Stimulated activated CD4-positive, alpha-beta T cell treated with anti-CD3 and anti-CD28 coated beads, Interleukin-2, amount 100 ng/mL, for 4 hours (primary cell): ENCODE measurements at regions not wholly inside any gene's neighbourhood (a gene's known extent, or its start where the extent isn't known, plus 50 kb on each side); places are given as distances from the start of the nearest gene placed in this dataset.
"Not testable (repeated sequence)": the region's sequence is repeated elsewhere in the genome, so short reads cannot be mapped to it uniquely, and the experiment has no call there.

Experiments used
- DNase-seq: peaks from one replicate; pipeline ENCODE4 v3.0.0-alpha.2; 2020; ENCODE audit warnings: low read depth

DNA sequence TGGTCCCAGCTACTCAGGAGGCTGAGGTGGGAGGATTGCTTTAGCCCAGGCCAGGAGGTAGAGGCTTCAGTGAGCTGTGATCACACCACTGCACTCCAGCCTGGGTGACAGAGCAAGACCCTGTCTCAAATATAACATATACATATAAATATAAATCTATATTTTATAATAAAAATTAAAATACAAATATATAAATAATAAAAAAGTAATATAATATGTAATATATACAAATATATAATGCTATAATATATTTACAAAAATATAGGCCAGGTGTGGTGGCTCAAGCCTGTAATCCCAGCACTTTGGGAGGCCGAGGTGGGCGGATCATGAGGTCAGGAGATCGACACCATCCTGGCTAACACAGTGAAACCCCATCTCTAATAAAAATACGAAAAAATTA lies 131.4 kb downstream of the MFAP3L start:
- DNase-seq = not testable (repeated sequence)

DNA sequence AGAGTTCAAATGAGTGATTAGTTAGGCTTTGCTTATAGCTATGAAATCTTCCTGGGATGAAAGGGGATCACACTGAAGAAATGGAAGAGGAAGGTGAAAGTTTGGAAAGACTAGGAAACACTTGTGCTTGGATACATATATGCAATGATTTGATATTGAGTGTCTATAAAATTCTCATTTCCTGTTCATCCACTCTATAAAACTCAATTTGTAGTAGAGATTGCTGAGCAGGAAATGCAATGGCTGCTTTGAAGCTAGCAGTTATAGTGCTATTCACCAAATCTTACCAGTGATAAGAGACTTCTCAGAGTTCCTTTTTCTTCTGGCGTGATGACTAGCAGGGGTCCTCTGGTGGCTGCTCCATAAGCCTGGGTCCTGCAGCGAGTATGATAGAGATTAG lies 128.1 kb upstream of the HPF1 start:
- no peak for DNase-seq

DNA sequence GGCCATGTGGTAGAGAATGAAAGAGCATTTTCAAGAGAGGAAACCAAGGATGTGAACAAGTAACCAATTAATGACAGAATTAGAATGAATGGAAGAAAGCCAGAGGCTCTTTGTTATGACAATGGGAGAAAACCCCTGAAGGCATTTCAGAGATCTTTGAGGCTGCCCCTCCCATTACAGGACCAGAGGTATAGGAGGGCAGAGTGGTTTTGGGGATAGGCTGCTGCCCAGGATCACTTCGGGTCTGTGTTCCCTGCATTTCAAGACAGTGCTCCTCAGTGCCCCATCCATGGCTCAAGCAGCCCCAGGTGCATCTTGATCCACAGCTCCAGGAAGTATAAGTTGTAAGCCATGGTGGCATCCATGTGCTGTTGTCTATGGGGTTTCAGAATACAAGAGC lies 124.0 kb upstream of the HPF1 start:
- no peak for DNase-seq

DNA sequence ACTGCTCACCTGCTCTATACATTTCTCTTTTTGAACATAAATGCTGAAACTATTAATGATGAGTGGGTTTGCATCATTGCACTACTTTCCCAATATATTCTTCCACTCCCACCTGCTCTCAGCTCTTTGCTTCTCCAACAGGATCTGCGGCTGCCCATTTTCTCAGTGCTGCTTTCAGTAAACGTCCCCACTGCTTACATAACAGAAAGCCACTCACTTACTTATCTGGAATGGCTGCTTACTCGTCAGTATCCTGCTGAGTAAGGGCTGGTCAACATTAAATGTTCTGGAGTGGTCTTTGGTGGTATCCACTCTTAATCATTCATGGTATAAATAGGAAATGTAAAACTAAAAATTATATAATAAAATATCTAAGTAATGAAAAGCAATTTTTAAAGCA lies 112.8 kb upstream of the HPF1 start:
- DNase-seq = no peak

DNA sequence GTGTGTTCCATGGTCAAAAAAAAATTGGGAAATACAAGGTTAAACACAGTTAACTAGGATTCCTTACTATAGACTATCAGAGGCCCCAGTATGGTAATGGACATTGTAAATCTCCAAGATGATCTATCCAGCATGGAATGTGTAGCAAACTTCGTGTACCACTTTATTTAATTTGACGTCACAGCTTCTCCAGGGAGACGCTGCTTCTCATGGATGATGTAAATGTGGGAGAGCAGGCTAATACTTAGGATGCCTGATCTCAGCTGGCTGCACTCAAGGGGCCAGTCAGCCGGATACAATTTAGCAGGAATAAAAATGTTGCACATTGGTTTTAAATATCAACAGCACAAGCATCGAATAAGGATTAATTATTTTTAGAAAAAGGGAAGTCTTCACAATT lies 111.7 kb upstream of the HPF1 start:
- DNase-seq = no peak

DNA sequence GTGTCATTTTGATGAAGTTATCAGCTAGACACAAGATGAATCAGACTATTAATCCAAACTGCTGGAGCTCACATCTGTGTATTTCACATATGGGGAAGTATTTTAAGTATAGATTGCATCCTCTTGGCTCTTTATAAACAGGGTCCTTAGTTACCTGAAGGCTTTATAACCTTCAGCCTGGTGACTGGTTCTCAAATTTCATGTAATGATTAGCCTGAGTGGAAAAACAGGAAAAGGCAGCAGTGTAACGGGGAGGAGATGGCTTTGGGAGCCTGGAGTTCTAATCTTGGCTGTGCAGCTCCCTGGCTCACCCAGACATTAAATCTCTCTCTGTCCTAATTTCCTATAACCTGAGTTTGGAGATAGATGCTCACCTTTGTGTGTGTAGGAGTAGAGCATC lies 103.8 kb upstream of the HPF1 start:
- DNase-seq = no peak

DNA sequence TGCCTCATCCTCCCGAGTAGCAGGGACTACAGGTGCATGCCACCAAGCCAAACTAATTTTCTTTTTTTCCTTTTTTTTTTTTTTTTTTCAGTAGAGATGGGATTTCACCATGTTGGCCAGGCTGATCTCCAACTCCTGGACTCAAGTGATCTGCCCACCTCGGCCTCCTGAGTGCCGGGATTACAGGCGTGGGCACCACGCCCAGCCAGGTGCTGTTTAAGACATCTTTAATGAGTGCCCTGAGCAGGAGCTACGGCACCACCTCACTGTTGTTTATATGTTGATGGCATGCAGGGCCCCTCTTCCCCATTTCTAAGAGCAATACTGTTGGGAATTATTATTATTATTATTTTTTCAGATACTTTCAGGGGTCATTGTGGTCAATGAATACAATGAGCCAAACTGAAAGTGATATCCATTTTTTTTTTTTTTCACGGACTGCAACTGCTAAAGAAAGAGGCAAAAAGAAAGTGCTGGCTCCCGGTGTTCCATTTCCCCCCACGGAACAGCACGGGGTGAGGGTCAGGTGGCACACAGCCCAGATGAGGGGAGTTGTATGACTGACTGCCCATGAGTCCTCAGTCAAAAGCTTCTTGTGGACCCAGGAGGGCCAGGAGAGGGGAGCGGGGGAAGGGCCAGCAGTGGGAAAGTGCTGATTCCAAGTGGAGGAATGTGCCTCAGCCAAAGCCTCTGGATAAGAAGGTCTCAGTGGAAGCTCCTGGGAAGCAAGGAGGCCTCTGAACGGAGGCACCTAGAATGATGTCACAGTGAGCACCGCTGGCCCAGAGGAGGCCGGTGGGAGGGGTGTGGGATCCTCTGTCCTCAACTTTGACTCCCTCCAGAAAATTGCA lies 101.8 kb upstream of the HPF1 start:
- DNase-seq = no peak

DNA sequence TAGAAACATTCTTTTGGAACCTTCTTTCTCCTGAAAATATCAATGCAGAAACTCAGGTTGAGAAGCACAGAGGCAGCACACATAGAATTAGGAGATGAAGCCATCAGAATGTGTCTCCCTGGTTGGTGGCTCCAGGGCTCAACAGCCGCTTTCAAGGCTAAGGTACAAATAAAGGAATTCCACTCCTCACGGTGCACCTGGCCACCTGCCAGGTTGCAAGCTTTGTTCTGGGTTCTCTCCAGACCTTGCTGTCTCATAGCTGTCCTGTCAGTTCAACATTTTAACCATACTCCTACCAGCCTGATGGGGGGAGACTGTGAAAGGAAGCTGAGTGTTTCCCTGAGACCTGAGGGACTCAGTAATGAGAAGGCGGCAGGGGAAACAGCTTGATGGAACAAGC lies 96.3 kb upstream of the HPF1 start:
- no peak for DNase-seq

DNA sequence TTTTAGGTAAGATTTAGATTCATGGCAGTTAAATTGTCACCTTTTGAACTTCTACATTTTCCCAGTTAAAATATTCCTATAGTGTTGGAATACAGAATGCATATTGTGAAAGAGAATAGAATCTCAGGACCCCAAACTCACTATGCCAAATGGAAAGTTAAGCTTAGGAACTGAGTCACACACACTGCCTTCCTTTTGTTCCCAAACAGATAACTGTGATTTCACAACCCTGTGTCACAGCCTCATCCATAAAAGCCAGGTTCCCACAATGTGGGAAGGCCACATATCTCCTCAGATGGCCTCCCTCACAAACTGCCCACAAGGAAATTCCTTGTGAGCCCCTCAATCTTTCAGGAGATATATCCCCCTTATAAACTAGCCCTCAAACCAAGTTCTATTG lies 94.7 kb upstream of the HPF1 start:
- no peak for DNase-seq

DNA sequence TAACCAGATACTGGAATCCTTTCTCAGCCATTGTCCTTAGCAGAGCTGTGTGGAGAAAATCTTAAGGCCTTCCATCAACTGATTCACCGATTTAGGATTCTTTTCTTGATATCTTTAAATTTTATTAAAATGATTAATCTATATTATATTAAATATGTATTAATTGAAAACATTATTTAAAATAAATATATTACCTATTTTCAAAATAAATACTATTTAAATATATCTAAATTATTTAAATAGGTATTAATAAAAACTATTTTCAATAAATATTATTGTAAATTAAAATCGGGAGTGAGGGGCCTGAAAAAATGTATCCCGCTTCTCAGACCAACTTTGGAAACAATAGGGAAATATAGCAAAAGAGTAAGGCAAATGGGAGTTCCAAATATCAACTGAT lies 94.0 kb upstream of the HPF1 start:
- DNase-seq = no peak

DNA sequence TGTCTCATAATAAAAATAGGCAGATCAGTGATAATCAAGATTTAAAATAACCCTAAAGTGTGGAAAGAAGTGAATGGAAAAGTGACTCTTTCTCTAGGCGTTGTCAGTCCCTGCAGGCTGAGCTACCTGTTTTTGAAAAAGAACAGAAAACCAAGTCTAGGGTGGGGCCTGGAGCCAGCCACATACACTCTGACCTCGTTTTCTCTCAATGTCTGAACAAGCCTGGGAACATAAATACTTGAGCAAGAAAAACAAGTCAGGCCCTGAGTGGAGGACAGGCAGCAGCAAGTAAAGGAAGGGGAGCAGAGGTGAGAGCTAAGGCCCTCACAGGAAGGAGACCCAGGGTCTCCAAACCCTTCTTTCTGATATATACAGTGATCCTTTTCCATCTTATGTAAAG lies 91.7 kb upstream of the HPF1 start:
- DNase-seq = no peak

DNA sequence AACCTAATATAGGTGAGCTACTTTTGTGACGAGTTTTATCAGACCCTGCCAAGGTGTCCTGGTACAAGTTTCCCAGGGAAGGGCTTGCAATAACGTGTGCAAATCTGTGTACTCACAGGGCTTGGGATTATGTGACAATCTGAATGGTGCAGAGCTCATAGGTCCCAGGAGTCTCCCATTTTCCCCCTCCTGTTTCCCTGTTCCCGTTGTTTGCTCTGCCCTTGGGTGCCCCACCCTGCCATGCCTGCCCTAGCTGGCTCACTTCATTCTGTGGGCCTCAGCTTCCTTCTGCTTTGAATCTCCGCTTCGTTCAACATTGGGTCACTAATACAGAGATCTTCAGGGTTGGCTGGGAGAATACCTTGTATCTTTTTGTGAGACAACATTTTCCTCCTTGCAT lies 90.3 kb upstream of the HPF1 start:
- no peak for DNase-seq

DNA sequence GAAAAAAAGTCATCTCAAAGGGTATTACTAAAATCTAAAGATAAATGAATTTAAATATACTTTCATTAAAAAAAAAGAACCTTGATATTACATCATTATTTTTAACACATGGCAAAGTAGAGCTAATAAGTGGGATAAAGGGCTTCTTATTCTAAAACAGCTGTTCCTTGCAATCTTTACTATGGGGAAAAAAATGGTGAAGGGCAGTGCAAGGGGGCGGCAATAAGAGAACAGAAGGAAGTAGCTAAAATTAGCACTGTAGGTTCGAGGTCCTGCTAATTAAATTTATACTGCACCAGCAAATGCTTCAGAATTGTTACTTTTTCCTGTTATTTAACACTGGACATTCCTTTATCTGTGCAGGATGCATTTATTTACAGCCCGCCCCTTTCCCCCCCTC lies 89.4 kb upstream of the HPF1 start:
- no peak for DNase-seq

DNA sequence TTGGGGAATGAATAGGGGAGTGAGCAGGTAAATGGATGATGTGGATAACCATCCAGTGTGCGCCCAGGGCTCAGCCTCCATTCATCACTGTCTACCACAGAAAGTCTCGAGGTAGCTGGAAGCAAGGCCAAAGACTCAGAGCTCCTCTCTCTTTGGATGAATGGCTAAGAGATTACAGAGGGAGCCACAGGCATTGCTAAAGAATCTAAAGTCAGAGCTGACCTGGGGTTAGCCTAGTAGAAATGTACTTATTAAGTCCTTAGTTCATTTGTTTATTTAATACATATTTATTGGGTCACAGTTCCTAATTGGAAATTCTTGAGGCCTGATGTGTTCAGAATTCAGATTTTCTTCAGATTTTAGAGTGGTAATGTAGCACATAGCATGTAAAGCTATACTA lies 88.7 kb upstream of the HPF1 start:
- DNase-seq = no peak

DNA sequence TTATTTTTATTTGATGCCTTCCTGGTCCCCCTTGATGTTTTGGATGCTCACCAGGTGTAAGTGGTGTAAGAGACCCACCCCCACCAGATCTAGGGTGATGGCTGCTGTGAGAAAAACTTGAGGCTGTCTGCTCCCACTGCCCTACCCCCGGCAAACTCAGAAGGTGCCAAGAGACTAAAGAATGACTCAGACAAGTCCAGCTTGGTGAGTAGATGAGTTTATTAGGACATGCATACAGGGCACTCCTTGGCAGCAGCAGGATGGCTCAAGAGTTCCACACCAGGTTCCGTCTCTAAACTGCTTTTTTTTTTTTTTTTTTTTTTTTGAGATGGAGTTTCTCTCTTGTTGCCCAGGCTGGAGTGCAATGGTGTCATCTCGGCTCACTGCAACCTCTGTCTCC lies 84.0 kb upstream of the HPF1 start:
- no peak for DNase-seq

DNA sequence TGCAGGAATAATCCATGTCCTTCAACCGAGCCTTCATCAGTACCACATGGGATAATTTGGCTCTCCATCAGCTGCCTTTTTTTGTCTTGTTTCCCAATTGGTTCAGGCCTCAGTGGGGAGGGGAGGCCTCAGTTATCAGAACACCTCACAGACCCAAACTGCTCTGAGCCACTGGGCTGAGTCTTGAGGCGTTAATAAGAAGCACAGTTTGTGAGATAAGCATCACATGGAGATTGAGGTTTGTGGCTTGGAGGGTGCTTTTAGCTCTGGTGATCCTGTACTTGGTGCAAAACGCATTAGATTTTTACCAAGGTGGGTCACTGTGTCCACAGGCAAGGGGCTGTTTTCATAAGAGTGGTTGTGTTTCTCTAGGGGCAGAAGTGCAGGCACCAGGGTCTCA lies 82.8 kb upstream of the HPF1 start:
- no peak for DNase-seq

DNA sequence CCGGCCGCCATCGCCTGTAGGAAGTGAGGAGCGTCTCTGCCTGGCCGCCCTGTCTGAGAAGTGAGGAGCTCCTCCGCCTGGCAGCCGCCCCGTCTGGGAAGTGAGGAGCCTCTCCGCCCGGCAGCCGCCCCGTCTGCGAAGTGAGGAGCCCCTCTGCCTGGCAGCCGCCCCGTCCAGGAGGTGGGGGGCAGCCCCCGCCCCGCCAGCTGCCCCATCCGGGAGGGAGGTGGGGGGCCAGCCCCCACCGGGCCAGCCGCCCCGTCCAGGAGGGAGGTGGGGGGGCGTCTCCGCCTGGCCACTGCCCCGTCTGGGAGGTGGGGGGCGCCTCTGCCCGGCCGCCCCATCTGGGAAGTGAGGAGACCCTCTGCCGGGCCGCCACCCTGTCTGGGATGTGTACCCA lies 70.6 kb upstream of the HPF1 start:
- not testable (repeated sequence) for DNase-seq

DNA sequence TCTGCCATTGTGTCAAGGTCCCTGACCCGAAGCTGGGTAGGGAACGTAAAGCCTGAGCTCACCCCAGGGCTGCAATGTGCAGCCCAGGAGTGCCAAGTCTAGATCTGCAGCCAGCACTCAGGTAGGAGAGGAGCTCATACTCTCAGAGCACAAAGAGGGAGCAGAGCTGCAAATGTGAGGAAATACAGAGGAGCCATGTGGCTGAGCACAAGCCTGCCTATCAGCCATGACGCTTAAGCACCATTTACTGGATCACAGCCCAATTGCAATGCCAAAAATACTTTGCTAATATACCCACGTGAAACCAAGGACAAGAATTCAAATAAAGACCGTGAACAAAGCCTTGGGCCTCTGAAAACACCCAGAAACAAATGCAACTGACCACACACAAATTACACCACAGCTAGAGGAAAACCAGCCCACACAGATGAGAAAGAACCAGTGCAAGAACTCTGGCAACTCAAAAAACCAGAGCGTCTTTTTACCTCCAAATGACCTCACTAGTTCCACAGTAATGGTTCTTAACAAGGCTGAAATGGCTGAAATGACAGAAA lies 69.0 kb upstream of the HPF1 start:
- DNase-seq = no peak

DNA sequence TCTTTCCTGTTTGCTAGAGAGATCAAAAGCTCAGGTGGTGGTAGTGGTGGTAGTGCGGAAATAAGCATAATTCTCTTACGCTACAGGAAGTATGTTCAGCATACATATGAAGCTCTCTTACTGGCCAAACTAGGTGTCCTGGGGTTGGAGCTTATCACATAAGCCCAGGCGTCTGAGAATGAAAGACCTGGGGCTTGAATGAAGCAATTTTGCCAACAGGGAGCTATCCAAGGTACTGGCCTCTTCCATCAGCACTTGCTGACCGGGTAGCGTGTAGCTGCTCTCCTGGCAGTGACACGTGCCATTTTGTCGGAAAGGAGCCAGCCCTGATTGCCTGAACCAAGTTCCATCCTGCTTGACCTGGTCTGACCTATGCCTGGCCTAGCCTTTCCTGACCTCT lies 65.9 kb upstream of the HPF1 start:
- no peak for DNase-seq

DNA sequence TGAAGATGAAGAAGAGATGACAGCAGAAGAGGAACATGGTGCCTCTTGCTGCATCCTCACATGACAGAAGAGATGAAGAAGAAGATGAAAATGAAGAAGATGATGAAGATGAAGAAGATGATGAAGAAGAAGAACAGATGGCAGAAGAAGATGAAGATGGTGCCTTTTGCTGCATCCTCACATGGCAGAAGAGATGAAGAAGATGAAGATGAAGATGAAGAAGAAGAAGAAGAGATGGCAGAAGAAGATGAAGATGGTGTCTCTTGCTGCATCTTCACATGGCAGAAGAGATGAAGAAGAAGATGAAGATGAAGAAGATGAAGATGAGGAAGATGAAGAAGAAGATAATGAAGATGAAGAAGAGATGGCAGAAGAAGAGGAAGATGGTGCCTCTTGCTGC lies 63.7 kb upstream of the HPF1 start:
- DNase-seq = no peak

DNA sequence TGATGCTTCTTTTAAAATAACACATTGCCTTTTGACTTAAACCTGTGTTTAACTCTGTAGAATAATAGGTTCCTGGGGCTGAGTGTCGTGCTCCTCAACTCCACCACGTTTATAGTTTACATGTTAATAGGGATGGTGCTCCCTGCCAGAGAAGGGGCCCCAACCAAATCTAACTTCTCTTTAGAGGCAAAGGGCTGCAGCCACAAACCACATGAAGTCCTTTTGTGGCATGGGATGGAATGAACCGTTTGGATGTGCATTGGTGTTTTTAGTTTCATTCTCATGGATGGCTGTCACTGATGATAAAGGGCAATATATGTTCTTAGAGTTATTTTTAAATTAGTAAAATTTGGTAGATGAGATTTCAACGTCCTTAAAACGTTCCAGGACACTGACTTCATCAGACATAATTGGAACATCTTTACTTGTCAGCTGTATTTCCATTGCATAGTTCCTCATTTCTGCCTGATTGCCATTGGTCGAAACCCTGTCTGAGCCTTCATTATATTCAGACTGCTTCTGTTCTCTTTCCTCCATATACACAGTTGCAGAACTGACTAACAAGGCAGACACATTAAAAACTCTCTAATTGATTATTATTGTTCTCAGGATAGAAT lies 60.4 kb upstream of the HPF1 start:
- DNase-seq = no peak

DNA sequence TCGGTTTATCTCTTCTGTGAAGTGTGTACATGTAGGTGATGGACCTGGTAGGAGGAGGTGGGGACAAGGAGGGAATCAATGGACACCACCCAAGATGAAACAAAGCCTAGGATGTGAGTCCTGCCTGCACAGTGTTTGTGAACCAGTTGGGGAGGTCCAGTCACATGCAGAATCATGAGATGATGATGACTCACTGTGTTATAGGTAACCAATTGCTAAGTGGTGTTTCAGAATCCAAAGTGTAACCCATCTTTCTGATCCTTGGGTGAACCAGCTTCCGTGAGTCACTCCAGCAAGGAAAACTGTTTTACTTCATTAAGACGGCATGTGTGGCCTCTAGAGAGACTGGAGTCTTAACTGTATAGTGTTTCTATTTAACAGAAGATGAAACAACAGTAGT lies 57.9 kb upstream of the HPF1 start:
- no peak for DNase-seq

DNA sequence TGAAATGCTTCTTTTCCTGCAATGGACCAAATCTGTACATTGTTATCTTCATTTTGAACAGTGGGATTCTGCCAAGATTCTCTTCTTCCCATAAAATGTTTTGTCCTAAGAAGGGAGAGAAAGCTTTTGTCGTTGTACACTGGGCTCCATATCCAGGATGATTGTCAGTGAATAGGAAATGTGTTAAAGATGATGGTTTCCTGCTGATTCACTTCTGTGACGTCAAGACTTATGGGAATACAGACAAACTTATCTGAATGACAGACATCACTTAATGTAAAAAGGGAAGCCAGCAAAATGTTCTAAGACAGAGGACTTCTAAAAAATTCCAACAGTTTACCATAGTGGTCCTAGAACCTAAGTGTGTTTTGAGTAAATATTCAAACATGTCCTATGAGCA lies 53.7 kb upstream of the HPF1 start:
- DNase-seq = no peak
